HepG2 (cell line): ENCODE measurements at regions not wholly inside any gene's neighbourhood (a gene's known extent, or its start where the extent isn't known, plus 50 kb on each side); places are given as distances from the start of the nearest gene placed in this dataset.

Source experiments
- ATAC-seq: fragments of 200-7000 bp; cut with Tn5 transposase; 3 replicates; pipeline ENCODE4 v1.9.1; 2020; ENCODE audit warnings: mild to moderate bottlenecking, moderate library complexity
- BruUV-seq: library from RNA; stranded (reverse); fragments of 400-500 nt; replicated peaks from 2 replicates; lab custom pipeline; 2021; lab: Mats Ljungman, UMichigan
- CTCF ChIA-PET: fragments of 300-600 bp; formaldehyde crosslinking; extraction: SDS; loops from one replicate; lab custom pipeline; 2021; ENCODE audit warnings: low total read pairs, inconsistent platforms, low intra/inter-chr PET ratio; lab: Yijun Ruan, JAX
- POLR2A ChIA-PET: fragments of 350-600 bp; sonication (Branson Sonifier 250); formaldehyde crosslinking; loops from one replicate; lab custom pipeline; 2020; ENCODE audit warnings: antibody characterized with exemption, inconsistent platforms; lab: Yijun Ruan, JAX
- DNase-seq: peaks from one replicate; pipeline ENCODE4 v3.0.0-alpha.2; 2015; ENCODE audit warnings: low spot score
- FAIRE-seq: peaks from 3 replicates; lab custom pipeline; 2011; peaks lifted over from hg19 to GRCh38; lab: Jason Lieb, UNC
- H2AFZ ChIP-seq: one replicate; pipeline ENCODE4 v1.6.1; 2011; ENCODE audit warnings: low read length, inconsistent platforms
- H3K27ac ChIP-seq: fragments of 300-600 bp; 3 replicates; pipeline ENCODE4 v1.8.0; 2011; ENCODE audit warnings: mixed run types, mild to moderate bottlenecking, mixed read lengths, low read length, inconsistent platforms; ENCODE audit not compliant: insufficient read depth; ENCODE audit errors: extremely low read length
- H3K27me3 ChIP-seq, 2 experiments: fragments of 200-600 bp in 1 of 2; 2 replicates in 1 of 2; 3 replicates in 1 of 2; pipeline versions ENCODE4 v1.6.0 to v1.8.0; 2011; ENCODE audit warnings: low read length in 2 of 2, mild to moderate bottlenecking in 2 of 2, moderate library complexity in 2 of 2, inconsistent platforms in 1 of 2; ENCODE audit not compliant: insufficient read depth in 2 of 2, control insufficient read depth in 1 of 2
- H3K36me3 ChIP-seq, 2 experiments: fragments of 200-600 bp in 1 of 2; replicated peaks in 1 of 2; 2 replicates in 1 of 2; 3 replicates in 1 of 2; pipeline versions ENCODE4 v1.5.1 to v1.8.0; 2011; ENCODE audit warnings: low read length in 2 of 2, inconsistent platforms in 1 of 2; ENCODE audit not compliant: insufficient read depth in 2 of 2, control insufficient read depth in 1 of 2
- H3K4me1 ChIP-seq: 2 replicates; pipeline ENCODE4 v1.5.1; 2012; ENCODE audit warnings: low read length, inconsistent platforms; ENCODE audit not compliant: insufficient read depth
- H3K4me2 ChIP-seq: 2 replicates; pipeline ENCODE4 v1.6.0; 2011; ENCODE audit warnings: low read depth, low read length, inconsistent platforms
- H3K4me3 ChIP-seq, 3 experiments: fragments of 200-600 bp in 1 of 3; sonication (generic), shearing (Covaris generic) in 1 of 3; replicated peaks in 1 of 3; 2 replicates each; pipeline ENCODE4 v1.5.1; 2011 to 2016; ENCODE audit warnings: low read length in 3 of 3, inconsistent platforms in 2 of 3, low read depth in 2 of 3, mild to moderate bottlenecking in 2 of 3, control low read depth in 1 of 3, mixed read lengths in 1 of 3; ENCODE audit not compliant: insufficient read depth in 1 of 3
- H3K79me2 ChIP-seq: one replicate; pipeline ENCODE4 v1.6.1; 2011; ENCODE audit warnings: low read length, inconsistent platforms; ENCODE audit not compliant: insufficient read depth
- H3K9ac ChIP-seq: 2 replicates; pipeline ENCODE4 v1.6.0; 2011; ENCODE audit warnings: mild to moderate bottlenecking, low read depth, low read length, inconsistent platforms; ENCODE audit not compliant: insufficient read depth
- H3K9me3 ChIP-seq: 2 replicates; pipeline ENCODE4 v1.5.1; 2012; ENCODE audit warnings: mild to moderate bottlenecking, low read length
- H4K20me1 ChIP-seq: 2 replicates; pipeline ENCODE4 v1.6.0; 2011; ENCODE audit warnings: inconsistent platforms, mild to moderate bottlenecking, low read length, moderate library complexity; ENCODE audit not compliant: insufficient read depth
- CSRNP1 ChIP-seq: sonication (generic); formaldehyde crosslinking; IDR thresholded peaks from 2 replicates; pipeline ENCODE4 v1.8.1; 2023; ENCODE audit warnings: mild to moderate bottlenecking, missing genetic modification reagents
- ELK4 ChIP-seq: sonication (generic); formaldehyde crosslinking; IDR thresholded peaks from 2 replicates; pipeline ENCODE4 v1.9.0; 2021; ENCODE audit warnings: missing genetic modification reagents, borderline replicate concordance
- HDAC1 ChIP-seq: sonication (generic); formaldehyde crosslinking; IDR thresholded peaks from 2 replicates; pipeline ENCODE4 v1.5.1; 2020; ENCODE audit warnings: mild to moderate bottlenecking, missing genetic modification reagents
- IRX3 ChIP-seq: sonication (generic); formaldehyde crosslinking; IDR thresholded peaks from 2 replicates; pipeline ENCODE4 v1.8.1; 2023; ENCODE audit warnings: mild to moderate bottlenecking, low read depth, missing genetic modification reagents, borderline replicate concordance
- NFE2L1 ChIP-seq: sonication (generic); formaldehyde crosslinking; IDR thresholded peaks from 2 replicates; pipeline ENCODE4 v1.4.0; 2020; ENCODE audit warnings: missing genetic modification reagents, mild to moderate bottlenecking, borderline replicate concordance
- SNRNP70 ChIP-seq: fragments of 200-400 bp; formaldehyde crosslinking; IDR thresholded peaks from 2 replicates; pipeline ENCODE4 v1.6.1; 2017; ENCODE audit warnings: mild to moderate bottlenecking, low read depth, low read length, moderate library complexity
- ZNF207 ChIP-seq: fragments of 450-650 bp; IDR thresholded peaks from 2 replicates; pipeline ENCODE4 v1.6.1; 2016; ENCODE audit warnings: antibody characterized with exemption, borderline replicate concordance
- ZNF333 ChIP-seq: sonication (generic); formaldehyde crosslinking; IDR thresholded peaks from 2 replicates; pipeline ENCODE4 v1.4.0; 2020; ENCODE audit warnings: mild to moderate bottlenecking, missing genetic modification reagents, borderline replicate concordance
- ZNF367 ChIP-seq: sonication (generic); formaldehyde crosslinking; IDR thresholded peaks from 2 replicates; pipeline ENCODE4 v1.4.0; 2020; ENCODE audit warnings: missing genetic modification reagents, borderline replicate concordance
- ZNF629 ChIP-seq: sonication (generic); formaldehyde crosslinking; conservative IDR thresholded peaks from 2 replicates; pipeline ENCODE4 v1.5.0; 2020; ENCODE audit warnings: missing genetic modification reagents
- ZNF770 ChIP-seq: sonication (generic); formaldehyde crosslinking; IDR thresholded peaks from 2 replicates; pipeline ENCODE4 v1.5.0; 2020; ENCODE audit warnings: mild to moderate bottlenecking, missing genetic modification reagents
- ZNF782 ChIP-seq: sonication (generic); formaldehyde crosslinking; IDR thresholded peaks from 2 replicates; pipeline ENCODE4 v1.4.0; 2020; ENCODE audit warnings: missing genetic modification reagents, mild to moderate bottlenecking, borderline replicate concordance
- WGBS: methylation state at CpG from one replicate; pipeline ENCODE4 v1.1.6; 2017; ENCODE audit warnings: low lambda C conversion rate; 5-methylcytosine and 5-hydroxymethylcytosine counted together
- in situ Hi-C: cut with HindIII; loops from 2 replicates; pipeline ENCODE4 v1.10.0; 2017; ENCODE audit warnings: low pct_unique_long_range_greater_than_20kb; ENCODE audit not compliant: extremely low pct_ligation_motif_present
- intact Hi-C: fragments of 100-400 bp; cut with micrococcal nuclease; formaldehyde crosslinking; loops from one replicate; pipeline ENCODE4 v1.10.0; 2022; ENCODE audit not compliant: unreplicated experiment

GRCh38 chr7:84678841-84679240 is 484.3 kb upstream of the SEMA3A start (continued):
- TF ChIP-seq ELK4 (CRISPR knock-in tag) (no peak), ZNF629 (CRISPR knock-in tag) (no peak), ZNF207 (no peak)

- no peak overlapping the region for H2AFZ ChIP-seq
- CTCF ChIA-PET, result no interaction called here
Measured at GRCh38 chr7:84677117-84677732, 482.6 kb upstream of the SEMA3A start.

GRCh38 chr7:84675633-84676034 is 481.0 kb upstream of the SEMA3A start:
- intact Hi-C loops, result no loop called here
- DNase-seq (no peak), ATAC-seq (no peak), FAIRE-seq (no peak)
- Histone ChIP-seq H3K27ac (no peak overlapping the region), H3K4me2 (no peak overlapping the region), H3K4me1 (no peaks in the 10 kb centered on the region), H2AFZ (no peak overlapping the region), H3K79me2 (no peaks in the 10 kb centered on the region), H3K9me3 (no peaks in the 10 kb centered on the region), H3K27me3 (no peaks in the 10 kb centered on the region), H4K20me1 (no peaks in the 10 kb centered on the region), H3K9ac (no peak overlapping the region), H3K4me3 (no peak overlapping the region), H3K36me3 (no peaks in the 10 kb centered on the region)
- CTCF ChIA-PET, result no interaction called here
- 6% methylated on average over 4 of the region's 4 CpGs for WGBS
- POLR2A ChIA-PET, result no interaction called here
- BruUV-seq, result no TSS peak
- in situ Hi-C loops, result no loop called here
- TF ChIP-seq ZNF782 (CRISPR knock-in tag) (no peak), ZNF770 (CRISPR knock-in tag) (no peak), ZNF333 (no peak), CSRNP1 (CRISPR knock-in tag) (no peak), SNRNP70 (no peak), IRX3 (CRISPR knock-in tag) (no peak), ZNF367 (CRISPR knock-in tag) (no peak), NFE2L1 (CRISPR knock-in tag) (no peak)

More at GRCh38 chr7:84677117-84677732, 482.6 kb upstream of the SEMA3A start:
- ATAC-seq, result no peak
- Histone ChIP-seq H3K79me2 (no peaks in the 10 kb centered on the region), H3K27me3 (no peaks in the 10 kb centered on the region), H3K4me2 (no peak overlapping the region), H3K9me3 (no peaks in the 10 kb centered on the region), H3K4me3 (no peak overlapping the region), H4K20me1 (no peaks in the 10 kb centered on the region), H3K36me3 (no peaks in the 10 kb centered on the region), H3K4me1 (no peaks in the 10 kb centered on the region), H3K9ac (no peak overlapping the region), H3K27ac (no peak overlapping the region)
- intact Hi-C loops (no loop called here), in situ Hi-C loops (no loop called here)
- no peak for TF ChIP-seq HDAC1 (CRISPR knock-in tag)
- POLR2A ChIA-PET, result no interaction called here
- FAIRE-seq, result no peak
- WGBS, result 0% methylated on average over 1 of the region's 1 CpG
- no peak for DNase-seq
- BruUV-seq, result no TSS peak
